Effector CD4-positive, alpha-beta T cell (primary cell): ENCODE measurements at regions not wholly inside any gene's neighbourhood (a gene's known extent, or its start where the extent isn't known, plus 50 kb on each side); places are given as distances from the start of the nearest gene placed in this dataset.

ENCODE experiments used
- DNase-seq: peaks from one replicate; pipeline ENCODE4 v3.0.0-alpha.2; 2020

DNA sequence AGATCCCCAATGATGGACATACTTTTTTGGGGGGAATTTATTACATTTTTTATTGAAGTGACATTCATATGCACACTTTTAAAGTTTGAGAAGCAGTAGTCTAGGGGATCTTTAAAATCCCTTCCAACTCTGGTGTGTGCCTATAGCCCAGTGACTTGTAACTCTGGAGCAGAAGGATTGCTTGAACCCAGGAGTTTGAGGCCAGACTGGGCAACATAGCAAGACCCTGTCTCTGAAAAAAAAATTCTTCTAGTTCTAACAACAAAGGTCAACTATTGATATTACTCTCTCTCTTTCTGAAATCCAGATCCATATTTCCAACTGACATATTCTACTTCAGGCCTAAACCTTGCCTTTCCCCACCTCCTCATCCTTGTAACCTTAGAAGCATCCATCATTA, 148.2 kb upstream of the SPRY4 start:
- DNase-seq = no peak

DNA sequence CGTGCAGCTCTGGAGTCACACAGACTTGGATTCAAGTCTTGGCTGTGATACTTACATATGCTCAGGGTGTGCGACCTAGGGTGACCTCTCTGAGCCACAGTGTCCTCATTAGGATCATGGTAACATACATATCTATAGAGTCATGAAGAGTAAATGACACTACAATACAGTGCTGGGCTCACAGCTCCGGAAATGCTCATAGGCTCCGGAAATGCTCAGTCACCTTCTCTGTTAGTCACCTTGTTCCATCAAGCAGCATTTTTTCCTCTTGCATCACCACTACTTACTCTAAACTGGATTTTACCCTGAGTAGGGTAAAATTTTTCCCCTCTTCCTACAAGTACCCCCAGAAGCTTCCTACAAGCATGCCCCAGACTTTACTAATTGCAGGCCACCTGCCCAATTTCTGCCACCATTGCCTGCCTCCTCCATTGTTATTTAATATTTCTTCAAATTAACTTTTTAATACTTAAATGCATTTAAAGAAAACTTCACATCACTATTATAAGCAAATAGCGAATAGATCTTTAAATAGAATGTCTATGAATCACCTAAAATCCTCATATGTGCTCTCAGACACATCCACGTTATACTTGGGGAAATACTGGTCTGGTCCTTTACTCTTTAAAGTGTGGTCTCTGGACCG, 147.6 kb upstream of the SPRY4 start:
- DNase-seq = peak; percentile 4

DNA sequence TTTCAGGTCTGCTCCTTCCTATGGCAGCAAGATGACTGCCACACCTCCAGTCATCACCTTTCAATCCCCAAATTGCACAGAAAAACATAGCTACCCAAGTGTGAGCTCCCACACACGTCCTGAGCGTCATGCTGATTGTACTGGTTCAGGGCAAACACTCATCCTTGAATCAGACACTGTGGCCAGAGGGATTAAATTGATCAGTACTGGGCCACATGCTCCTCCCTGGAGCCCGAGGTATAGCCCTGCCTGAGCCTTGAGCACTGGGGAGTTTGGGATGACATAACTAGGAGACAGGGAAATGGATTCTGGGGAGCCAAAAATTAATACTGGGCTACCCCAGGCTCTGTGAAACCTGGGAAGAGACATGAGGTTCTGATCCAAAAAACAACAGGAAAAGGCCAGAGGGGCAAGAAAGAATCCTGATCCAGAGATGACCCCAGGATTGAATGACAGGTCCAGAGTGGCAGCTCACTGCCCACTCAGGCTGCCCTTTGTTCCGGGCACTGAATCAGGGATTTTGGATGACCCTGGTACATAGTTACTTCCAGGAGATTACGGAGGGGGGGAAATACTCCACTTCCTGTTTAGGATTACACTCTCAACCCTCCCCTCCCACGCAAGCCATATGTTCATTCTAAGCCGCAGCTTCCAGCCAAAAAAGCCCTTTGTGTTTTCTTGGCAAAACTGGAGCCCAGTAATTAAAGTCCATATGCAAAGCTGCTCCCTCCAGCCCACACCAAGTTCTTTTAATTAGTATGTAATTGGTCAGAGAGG, 141.6 kb upstream of the SPRY4 start:
- no peak for DNase-seq

DNA sequence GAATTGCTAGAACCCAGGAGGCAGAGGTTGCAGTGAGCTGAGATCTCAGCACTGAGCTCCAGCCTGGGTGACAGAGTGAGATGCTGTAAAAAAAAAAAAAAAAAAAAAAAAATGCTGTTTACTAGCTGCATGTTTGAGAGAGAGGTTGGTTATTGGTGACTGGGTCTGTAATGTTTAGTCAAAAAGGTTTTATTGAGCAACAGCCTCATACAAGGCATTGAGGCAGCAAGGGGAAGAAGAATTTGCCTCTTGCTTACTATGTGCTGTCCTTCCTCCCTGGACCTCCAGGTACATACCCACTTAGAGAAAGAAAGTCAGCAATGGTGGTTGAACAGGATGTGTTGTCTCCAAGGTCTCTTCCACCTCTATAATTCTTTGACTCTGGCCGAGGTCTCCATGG, 140.7 kb upstream of the SPRY4 start:
- DNase-seq = no peak

- DNase-seq = no peak
Measured at GRCh38 chr5:142463904-142464303, 139.1 kb upstream of the SPRY4 start.

DNA sequence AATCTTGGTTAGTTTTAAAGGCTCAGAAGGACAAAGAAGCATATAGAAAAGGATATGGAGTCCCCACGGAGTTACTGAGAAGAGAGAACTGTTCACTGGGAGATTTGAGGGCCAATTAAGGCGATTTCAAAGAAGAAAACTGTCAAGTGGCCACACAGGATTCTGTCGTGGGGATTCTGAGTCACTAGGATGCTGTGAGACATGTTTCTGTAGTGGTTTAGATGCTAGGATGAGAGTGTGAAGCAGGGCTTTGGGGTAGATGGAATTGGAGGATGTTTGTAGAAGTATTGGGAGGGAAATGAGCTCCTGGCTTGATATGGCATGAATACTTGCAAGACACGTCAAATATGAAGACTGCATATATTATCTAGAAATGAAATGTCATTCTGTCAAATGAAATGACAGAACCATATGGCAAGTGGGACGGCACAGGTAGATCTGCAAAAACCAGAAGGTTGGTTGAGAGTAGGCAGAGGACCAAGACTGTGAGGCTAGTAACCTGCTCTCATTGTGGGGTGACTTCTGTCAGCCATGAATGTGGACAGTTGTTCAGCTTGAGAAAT, 136.3 kb upstream of the SPRY4 start:
- no peak for DNase-seq

GRCh38 chr5:142459209-142459608, 134.4 kb upstream of the SPRY4 start:
- DNase-seq = no peak

DNA sequence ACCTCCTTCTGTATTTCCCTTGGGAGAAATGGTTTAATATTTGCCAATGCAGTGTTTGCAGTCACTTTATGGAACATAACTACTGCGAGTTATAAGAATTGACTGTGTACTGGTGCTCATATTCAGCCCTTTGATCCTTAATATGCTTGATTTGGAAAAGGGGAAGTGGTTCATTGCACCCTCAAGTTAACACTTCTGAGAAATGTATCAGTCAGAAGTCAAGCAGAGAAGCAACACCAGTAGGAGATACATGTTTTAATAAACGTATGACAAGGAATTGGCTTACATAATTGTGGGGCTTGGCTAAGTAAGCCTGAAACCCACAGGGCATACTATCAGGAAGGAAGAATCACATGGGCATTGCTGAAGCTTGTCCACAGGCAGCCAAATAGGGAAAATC, 131.0 kb upstream of the SPRY4 start:
- no peak for DNase-seq

DNA sequence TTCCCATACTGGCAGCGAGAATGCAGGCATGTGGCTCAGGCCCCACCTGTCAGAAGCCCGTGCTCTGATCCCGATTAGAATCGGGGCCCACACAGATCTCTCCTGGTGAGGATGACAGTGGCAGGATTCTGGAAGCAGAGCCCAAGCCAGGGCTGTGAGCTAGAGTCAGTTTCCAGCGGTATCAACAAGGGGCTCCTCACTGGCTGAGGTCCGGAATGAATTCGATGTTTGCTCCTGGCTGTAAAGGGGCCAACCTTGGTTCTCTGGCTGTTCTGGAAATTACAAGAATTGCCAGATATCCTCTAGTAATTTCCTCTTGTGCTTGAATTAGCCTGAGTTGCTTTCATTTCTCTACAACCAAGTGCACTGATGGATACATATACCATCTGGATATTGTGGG, 129.1 kb upstream of the SPRY4 start:
- no peak for DNase-seq

DNA sequence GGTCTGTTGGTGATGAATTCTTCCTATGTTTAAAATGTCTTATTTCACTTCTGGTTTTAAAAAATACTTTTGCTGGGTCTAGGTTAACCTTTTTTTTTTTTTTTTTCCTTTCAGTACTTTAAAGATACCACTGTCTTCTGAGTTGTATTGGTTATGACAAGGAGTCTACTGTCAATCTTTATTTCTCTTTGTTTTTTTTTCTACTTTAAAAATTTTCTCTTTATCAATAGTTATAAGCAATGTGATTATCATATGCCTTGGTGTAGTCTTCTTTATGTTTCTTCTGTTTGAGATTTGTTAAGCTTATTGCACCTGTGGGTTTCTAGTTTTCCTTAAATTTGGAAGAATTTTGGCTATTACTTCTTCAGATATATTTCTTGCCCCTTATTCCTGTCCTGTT, 125.6 kb upstream of the SPRY4 start:
- DNase-seq = no peak

DNA sequence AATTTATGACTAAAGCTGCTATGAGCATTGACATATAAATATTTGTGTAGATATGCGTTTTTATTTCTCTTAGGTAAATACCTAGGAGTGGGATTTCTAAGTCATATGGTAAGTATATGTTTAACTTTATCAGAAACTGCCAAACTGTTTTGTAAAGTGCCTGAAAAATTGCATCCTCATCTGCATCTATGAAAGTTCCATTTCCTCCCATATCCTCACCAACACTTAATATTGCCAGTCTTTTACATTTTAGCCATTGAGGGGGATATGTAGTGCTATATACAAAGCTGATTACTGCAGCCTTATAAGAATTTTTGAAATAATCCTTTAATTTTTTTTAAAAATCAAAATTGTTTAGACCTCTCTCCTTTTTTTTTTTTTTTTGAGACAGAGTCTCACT, 123.1 kb upstream of the SPRY4 start:
- DNase-seq = no peak

DNA sequence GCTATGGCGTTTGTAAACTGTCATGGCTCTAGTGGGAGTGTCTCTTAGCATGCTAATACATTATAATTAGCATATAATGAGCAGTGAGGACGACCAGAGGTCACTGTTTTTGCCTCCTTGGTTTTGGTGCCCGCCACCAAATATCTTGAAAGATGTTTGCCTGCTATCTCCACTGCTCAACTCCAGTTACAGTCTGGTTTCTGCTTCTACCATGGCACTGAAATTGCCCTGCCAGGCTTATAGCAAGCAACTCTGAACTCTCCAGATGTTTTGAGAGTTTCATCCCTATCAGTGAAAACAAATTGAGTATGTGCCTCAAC, 122.1 kb upstream of the SPRY4 start:
- DNase-seq = no peak

GRCh38 chr5:142446131-142446959, 121.5 kb upstream of the SPRY4 start:
- no peak for DNase-seq

DNA sequence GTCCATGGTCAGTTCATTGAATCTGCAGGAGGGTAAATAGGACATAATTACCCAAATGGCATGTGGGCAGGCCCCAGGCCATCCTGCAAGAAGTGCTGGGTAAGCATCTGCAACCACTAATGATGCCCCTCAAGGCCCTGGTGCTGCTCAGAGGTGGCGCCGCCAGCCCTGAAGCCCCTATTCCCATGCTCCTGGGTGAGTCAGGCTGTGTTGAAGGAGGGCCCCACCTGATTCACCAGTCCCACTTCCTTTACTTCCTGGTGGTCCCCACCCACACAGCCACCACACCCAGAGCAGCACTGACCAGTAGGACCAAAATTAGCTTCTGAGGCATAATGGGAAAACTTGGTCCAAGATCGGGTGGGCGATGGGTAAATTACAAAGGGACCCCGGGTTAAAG, 120.4 kb upstream of the SPRY4 start:
- DNase-seq = no peak

GRCh38 chr5:142441616-142442015, 116.8 kb upstream of the SPRY4 start:
- DNase-seq = no peak

- DNase-seq = no peak
Measured at GRCh38 chr5:142439207-142439860, 114.5 kb upstream of the SPRY4 start.

- DNase-seq = no peak
Measured at GRCh38 chr5:142438573-142438972, 113.8 kb upstream of the SPRY4 start.

DNA sequence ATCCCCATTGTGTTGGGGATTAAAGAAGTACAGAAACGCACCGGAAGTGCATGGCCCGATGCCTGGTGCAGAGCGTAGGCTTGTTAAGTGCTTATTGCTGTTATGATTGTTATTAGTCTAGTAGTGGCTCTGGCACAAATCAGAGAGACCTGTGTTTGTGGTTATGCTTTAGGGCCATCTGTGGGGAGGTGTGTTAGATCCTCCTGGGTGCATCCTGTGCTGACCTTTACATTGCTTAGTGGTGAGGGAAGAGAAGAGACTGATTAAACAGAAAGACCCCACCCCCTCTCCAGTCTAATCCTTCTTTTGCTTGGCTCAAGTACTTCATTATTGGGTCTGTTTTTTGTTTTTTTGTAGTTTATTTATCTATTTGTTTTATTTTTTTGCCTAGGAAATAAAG, 112.7 kb upstream of the SPRY4 start:
- DNase-seq = no peak

DNA sequence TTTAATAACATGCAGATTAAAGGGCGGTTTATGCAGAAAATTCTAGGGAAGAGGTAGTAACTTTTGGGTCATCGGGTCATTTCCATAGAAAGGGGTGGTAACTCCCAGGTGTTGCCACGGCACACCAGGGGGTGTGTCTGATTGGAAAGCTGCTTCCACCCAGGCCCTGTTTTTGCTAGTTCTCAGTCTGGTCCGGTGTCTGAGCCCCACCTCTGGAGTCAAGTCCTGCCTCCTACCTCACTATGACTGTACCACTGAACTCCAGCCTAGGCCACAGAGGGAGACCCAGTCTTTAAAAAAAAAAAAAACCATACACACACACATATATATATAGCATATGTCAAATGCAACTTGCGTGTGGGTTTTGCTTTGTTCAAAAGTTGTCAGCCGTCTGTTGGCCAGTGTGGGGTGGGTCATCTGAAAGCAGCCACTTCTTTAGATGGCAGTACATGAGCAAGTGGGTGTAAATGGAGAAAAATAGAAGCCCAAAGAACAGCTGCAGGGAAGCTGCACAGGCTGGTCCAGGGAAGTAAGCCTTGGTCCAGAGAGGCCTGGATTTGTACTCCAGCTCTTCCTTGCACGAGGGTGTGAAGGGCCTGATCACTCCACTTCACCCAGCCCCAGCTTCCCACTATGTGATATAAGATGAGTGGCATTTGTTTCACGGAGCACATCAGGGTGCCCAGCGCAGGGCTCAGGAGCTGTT, 110.7 kb upstream of the SPRY4 start:
- no peak for DNase-seq

- no peak for DNase-seq
Measured at GRCh38 chr5:142434322-142434612, 109.4 kb upstream of the SPRY4 start.

GRCh38 chr5:142433526-142434321, 108.9 kb upstream of the SPRY4 start:
- no peak for DNase-seq

GRCh38 chr5:142432961-142433360, 108.1 kb upstream of the SPRY4 start:
- DNase-seq = peak; percentile 45
